ENCODE measurements at regions not wholly inside any gene's neighbourhood (a gene's known extent, or its start where the extent isn't known, plus 50 kb on each side); places are given as distances from the start of the nearest gene placed in this dataset.

GRCh38 chr5:86684222-86684621, 66.5 kb downstream of the COX7C start:
- Mint-ChIP-seq H3K4me3 (ENCODE audit: unreplicated experiment) (no peak overlapping the region), H3K27me3 (ENCODE audit: low read depth) (peaks cover 26% of the 10 kb centered on the region), H3K9me3 (ENCODE audit: low read depth) (no peaks in the 10 kb centered on the region), H3K27ac (ENCODE audit: unreplicated experiment) (no peak overlapping the region), H3K36me3 (ENCODE audit: low read depth) (no peaks in the 10 kb centered on the region), H3K4me1 (ENCODE audit: low read depth) (peaks cover 14% of the 10 kb centered on the region)
- no peak for DNase-seq (ENCODE audit: low spot score)
- no peak for TF ChIP-seq CTCF (IDR thresholded peaks at IDR 0.05)

GRCh38 chr5:86686046-86686445, 68.3 kb downstream of the COX7C start:
- Mint-ChIP-seq H3K4me3 (ENCODE audit: unreplicated experiment) (no peak overlapping the region), H3K4me1 (ENCODE audit: low read depth) (peaks cover 3% of the 10 kb centered on the region), H3K9me3 (ENCODE audit: low read depth) (no peaks in the 10 kb centered on the region), H3K27ac (ENCODE audit: unreplicated experiment) (no peak overlapping the region), H3K36me3 (ENCODE audit: low read depth) (no peaks in the 10 kb centered on the region), H3K27me3 (ENCODE audit: low read depth) (peaks cover 26% of the 10 kb centered on the region)
- DNase-seq (ENCODE audit: low spot score) = no peak
- TF ChIP-seq CTCF (IDR thresholded peaks at IDR 0.05) = no peak

GRCh38 chr5:86688406-86688805, 70.7 kb downstream of the COX7C start:
- TF ChIP-seq CTCF (IDR thresholded peaks at IDR 0.05) = no peak
- no peak overlapping the region for H3K4me3 Mint-ChIP-seq (ENCODE audit: unreplicated experiment)
- H3K4me1 Mint-ChIP-seq (ENCODE audit: low read depth) = no peaks in the 10 kb centered on the region
- H3K27ac Mint-ChIP-seq (ENCODE audit: unreplicated experiment) = no peak overlapping the region
- no peaks in the 10 kb centered on the region for H3K9me3 Mint-ChIP-seq (ENCODE audit: low read depth)
- peaks cover 11% of the 10 kb centered on the region for H3K27me3 Mint-ChIP-seq (ENCODE audit: low read depth)
- no peak for DNase-seq (ENCODE audit: low spot score)
- H3K36me3 Mint-ChIP-seq (ENCODE audit: low read depth) = no peaks in the 10 kb centered on the region

GRCh38 chr5:86689103-86689729, 71.5 kb downstream of the COX7C start:
- no peak for DNase-seq (ENCODE audit: low spot score)
- Mint-ChIP-seq H3K4me1 (ENCODE audit: low read depth) (no peaks in the 10 kb centered on the region), H3K9me3 (ENCODE audit: low read depth) (no peaks in the 10 kb centered on the region), H3K4me3 (ENCODE audit: unreplicated experiment) (no peak overlapping the region), H3K36me3 (ENCODE audit: low read depth) (no peaks in the 10 kb centered on the region), H3K27ac (ENCODE audit: unreplicated experiment) (no peak overlapping the region), H3K27me3 (ENCODE audit: low read depth) (peaks cover 11% of the 10 kb centered on the region)
- no peak for TF ChIP-seq CTCF (IDR thresholded peaks at IDR 0.05)

GRCh38 chr5:86709157-86709881, 91.6 kb downstream of the COX7C start:
- DNase-seq (ENCODE audit: low spot score) = no peak
- Mint-ChIP-seq H3K27me3 (ENCODE audit: low read depth) (peaks cover 7% of the 10 kb centered on the region), H3K4me1 (ENCODE audit: low read depth) (peaks cover 10% of the 10 kb centered on the region), H3K36me3 (ENCODE audit: low read depth) (no peaks in the 10 kb centered on the region), H3K27ac (ENCODE audit: unreplicated experiment) (no peak overlapping the region), H3K4me3 (ENCODE audit: unreplicated experiment) (no peak overlapping the region), H3K9me3 (ENCODE audit: low read depth) (no peaks in the 10 kb centered on the region)
- TF ChIP-seq CTCF (IDR thresholded peaks at IDR 0.05) = no peak

Data from chondrocyte (in vitro differentiated cells).